Muscle layer of colon (tissue), 2 donors: ENCODE measurements at regions not wholly inside any gene's neighbourhood (a gene's known extent, or its start where the extent isn't known, plus 50 kb on each side); places are given as distances from the start of the nearest gene placed in this dataset.

Source experiments
- H3K27ac ChIP-seq: one replicate; pipeline ENCODE4 v1.7.0; 2013; ENCODE audit warnings: low read depth, mild to moderate bottlenecking, low read length, moderate library complexity
- H3K27me3 ChIP-seq, 2 donors: one replicate each; pipeline ENCODE4 v1.7.0; 2013; ENCODE audit warnings: low read length in 2 of 2, mild to moderate bottlenecking in 2 of 2; ENCODE audit not compliant: insufficient read depth in 2 of 2, control insufficient read depth in 1 of 2
- H3K36me3 ChIP-seq: one replicate; pipeline ENCODE4 v1.7.0; 2013; ENCODE audit warnings: mild to moderate bottlenecking, low read length; ENCODE audit not compliant: insufficient read depth
- H3K4me1 ChIP-seq: one replicate; pipeline ENCODE4 v1.7.0; 2013; ENCODE audit warnings: mild to moderate bottlenecking, low read length; ENCODE audit not compliant: insufficient read depth
- H3K4me3 ChIP-seq, 2 donors: one replicate each; pipeline ENCODE4 v1.7.0; 2013; ENCODE audit warnings: low read length in 2 of 2, low read depth in 1 of 2, mild to moderate bottlenecking in 1 of 2, moderate library complexity in 1 of 2
- H3K9ac ChIP-seq: one replicate; pipeline ENCODE4 v1.7.0; 2013; ENCODE audit warnings: low read length
- H3K9me3 ChIP-seq: one replicate; pipeline ENCODE4 v1.7.0; 2013; ENCODE audit warnings: mild to moderate bottlenecking, low read length
- donor health status: abdominal sarcoma.
- donor health status: Adenocarcinoma of cecum.

DNA sequence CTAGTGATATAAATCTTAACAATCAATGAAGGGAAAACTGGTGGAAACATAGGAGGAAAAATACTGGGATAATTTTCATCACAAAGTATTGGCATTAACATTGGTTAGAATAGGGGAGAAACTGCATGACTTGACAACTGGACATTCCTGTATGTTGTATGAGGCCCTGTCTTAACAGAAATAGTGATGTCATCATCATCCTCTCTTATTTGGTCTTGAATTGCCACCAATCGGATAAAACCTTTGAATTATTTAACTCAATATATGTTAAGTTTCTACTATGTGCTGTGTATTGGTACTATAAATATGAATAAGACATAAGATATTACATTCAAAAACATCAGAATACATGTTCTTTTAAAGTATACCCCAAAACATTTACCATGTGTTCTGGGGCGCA, 130.1 kb upstream of the CCDC54 start:
- Histone ChIP-seq H3K9ac (no peak overlapping the region), H3K4me1 (peaks cover 9% of the 10 kb centered on the region), H3K4me3 (no peak overlapping the region), H3K9me3 (no peaks in the 10 kb centered on the region), H3K27ac (no peak overlapping the region), H3K36me3 (peaks cover 30% of the 10 kb centered on the region), H3K27me3 (no peaks in the 10 kb centered on the region)

DNA sequence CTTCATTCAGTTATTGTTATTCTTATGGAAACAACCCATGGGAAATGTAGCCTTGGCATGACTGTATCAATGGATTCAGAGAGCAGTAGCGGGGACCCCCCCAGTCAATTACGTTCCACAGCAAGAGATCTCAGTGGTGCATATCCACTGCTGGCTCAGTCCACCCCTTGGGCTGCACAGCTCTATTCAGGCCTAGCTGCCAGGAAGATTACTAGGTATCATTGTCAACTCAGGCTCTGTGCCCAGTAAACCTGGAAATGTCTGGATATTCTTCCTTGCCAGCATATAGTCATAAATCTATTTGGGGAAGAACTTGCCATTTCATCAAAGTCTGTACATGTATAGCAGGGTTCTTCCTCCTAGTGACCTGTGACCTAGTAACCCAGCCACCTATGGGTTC, 128.1 kb upstream of the CCDC54 start:
- H3K27me3 ChIP-seq: no peaks in the 10 kb centered on the region
- H3K4me1 ChIP-seq: no peaks in the 10 kb centered on the region
- peaks cover 30% of the 10 kb centered on the region for H3K36me3 ChIP-seq
- H3K9ac ChIP-seq: no peak overlapping the region
- no peaks in the 10 kb centered on the region for H3K9me3 ChIP-seq
- H3K27ac ChIP-seq: no peak overlapping the region
- H3K4me3 ChIP-seq: no peak overlapping the region

DNA sequence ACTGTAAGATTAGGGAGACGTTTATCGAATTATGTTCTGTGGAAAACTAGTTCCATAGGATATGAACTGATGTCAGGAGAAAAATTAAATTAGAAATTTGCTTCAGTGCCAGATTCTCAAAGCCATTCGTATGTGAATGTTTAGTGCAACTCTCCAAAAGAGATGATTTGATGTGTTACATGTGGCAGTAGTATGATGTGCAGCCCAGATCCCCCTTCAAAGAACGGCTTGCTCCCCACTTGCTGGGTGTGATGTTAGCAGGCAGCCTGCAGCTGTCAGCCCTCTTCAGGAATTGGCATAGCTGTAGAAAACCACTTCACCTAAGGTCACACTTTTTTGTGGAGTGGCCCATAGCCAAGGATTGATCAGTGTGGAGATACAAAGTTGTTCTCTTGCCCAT, 127.0 kb upstream of the CCDC54 start:
- H3K4me1 ChIP-seq: no peaks in the 10 kb centered on the region

DNA sequence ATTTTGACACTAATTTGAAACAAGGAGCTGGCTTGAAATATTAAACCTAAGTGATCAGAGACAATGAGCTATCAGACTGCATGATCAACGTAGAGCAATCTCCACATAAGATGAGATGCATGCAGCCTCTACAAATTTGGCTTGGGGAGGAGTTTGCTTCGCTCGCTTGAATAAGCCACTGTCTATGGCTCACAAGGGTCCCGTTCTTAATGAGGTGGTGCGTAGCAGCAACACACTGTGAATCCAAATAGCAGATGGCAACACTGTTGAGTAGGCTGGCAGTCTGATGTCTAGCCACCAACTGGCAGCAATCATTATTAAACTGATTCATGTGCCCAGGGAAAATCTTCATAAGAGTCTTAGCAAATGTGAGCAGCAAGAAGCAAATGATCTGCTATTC, 125.4 kb upstream of the CCDC54 start:
- no peaks in the 10 kb centered on the region for H3K9me3 ChIP-seq
- H3K27me3 ChIP-seq: no peaks in the 10 kb centered on the region
- no peak overlapping the region for H3K9ac ChIP-seq
- no peak overlapping the region for H3K27ac ChIP-seq
- peaks cover 19% of the 10 kb centered on the region for H3K36me3 ChIP-seq
- H3K4me3 ChIP-seq: no peak overlapping the region
- H3K4me1 ChIP-seq: no peaks in the 10 kb centered on the region

More for the DNA sequence above, 127.0 kb upstream of the CCDC54 start:
- no peak overlapping the region for H3K9ac ChIP-seq
- no peak overlapping the region for H3K4me3 ChIP-seq
- H3K27ac ChIP-seq: no peak overlapping the region
- H3K9me3 ChIP-seq: no peaks in the 10 kb centered on the region
- H3K27me3 ChIP-seq: no peaks in the 10 kb centered on the region
- peaks cover 30% of the 10 kb centered on the region for H3K36me3 ChIP-seq

DNA sequence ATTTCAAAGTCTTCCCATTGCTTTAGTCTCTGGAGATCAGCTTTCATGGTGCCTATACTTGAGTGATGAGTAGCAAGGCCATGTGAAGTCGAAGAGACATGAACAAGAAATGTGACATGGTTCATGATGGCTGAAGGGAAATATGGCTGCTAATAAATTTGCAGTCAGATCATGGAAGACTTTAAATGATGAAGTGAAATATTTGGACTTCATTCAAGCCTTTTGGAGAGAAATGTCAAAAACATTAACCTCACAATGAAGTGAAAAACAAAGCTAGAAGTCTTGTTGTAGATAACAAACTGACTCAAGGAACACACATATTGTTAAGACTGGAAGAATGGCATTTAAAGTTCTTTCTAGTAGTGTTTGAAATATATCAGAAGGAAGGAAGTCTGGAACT, 120.3 kb upstream of the CCDC54 start:
- no peaks in the 10 kb centered on the region for H3K27me3 ChIP-seq

DNA sequence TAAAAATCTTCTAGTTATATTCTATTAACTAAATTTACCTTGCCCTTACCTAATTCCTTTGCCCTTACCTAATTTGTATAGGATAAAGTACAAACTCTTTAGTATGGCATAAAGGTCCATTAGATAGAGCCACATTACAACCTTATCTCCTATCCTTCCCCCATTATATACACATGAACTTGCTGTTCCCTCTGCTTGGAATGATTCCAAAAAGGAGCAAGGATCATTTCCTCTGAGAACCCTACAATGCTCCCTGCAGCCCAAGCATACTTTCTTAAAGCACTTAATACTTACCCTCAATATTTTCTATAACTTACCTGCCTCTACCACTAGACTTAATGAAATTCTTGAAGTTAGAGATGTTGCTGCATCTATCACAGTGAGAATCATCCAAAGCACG, 118.9 kb upstream of the CCDC54 start:
- no peak overlapping the region for H3K4me3 ChIP-seq
- no peaks in the 10 kb centered on the region for H3K27me3 ChIP-seq
- no peaks in the 10 kb centered on the region for H3K36me3 ChIP-seq
- H3K27ac ChIP-seq: no peak overlapping the region
- no peaks in the 10 kb centered on the region for H3K4me1 ChIP-seq
- H3K9me3 ChIP-seq: no peaks in the 10 kb centered on the region
- H3K9ac ChIP-seq: no peak overlapping the region

More for the DNA sequence above, 120.3 kb upstream of the CCDC54 start:
- Histone ChIP-seq H3K4me1 (no peaks in the 10 kb centered on the region), H3K9ac (no peak overlapping the region), H3K4me3 (no peak overlapping the region), H3K36me3 (no peaks in the 10 kb centered on the region), H3K9me3 (no peaks in the 10 kb centered on the region), H3K27ac (no peak overlapping the region)

DNA sequence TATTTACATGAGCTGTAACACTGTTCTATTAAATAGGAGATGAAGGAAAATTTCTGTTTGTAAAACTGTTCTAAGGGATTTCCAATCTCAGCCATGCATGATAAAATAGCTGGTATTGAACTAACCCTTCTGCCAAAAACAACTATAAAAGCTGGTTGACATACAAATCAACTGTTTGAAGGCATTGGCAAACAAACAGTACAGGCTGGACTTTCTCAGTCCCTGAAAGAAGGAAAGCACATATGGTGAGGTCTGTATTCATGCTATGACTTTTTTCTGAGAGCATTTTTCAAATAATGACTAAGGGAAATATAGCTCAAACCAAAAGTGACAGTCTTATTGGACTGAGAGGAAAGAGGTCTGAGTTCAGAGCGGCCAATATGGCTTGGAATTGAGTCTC, 117.0 kb upstream of the CCDC54 start:
- H3K4me3 ChIP-seq: no peak overlapping the region
- no peaks in the 10 kb centered on the region for H3K9me3 ChIP-seq
- H3K4me1 ChIP-seq: no peaks in the 10 kb centered on the region
- no peaks in the 10 kb centered on the region for H3K27me3 ChIP-seq
- no peaks in the 10 kb centered on the region for H3K36me3 ChIP-seq
- H3K9ac ChIP-seq: no peak overlapping the region
- H3K27ac ChIP-seq: no peak overlapping the region

DNA sequence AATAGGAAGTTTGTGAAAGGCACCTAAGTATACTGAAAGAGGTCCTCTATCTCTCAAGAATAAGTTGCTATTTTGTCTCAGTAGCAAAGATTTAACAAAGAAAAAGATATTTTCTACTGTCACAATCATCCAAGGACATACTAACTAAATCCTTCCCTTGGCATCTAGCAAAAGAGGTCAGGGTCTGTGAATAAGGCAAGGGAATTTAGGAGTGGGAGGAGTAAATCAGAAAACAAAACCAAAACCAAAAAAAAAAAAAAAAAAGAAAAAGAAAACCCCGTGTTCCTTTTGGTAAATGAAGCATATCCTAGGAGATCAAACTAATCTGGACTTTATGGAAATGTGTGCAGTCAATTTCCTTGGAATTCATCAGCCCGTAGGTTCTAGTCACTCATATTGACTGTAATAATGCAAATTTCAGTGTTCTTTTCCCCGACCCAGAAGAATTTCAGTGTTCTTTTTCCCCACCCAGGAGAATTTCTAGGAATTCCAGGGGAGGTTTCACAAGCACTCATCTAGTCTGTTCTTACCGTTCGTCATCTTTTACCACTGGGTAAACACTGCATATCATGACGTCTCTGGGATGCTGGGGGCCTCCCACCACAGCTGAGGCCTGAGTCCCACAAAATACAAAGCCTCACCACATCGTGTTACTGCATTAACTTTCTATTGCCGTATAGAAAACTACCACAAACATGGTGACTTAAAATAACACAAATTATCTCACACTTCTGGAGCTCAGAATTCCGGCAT, 113.8 kb upstream of the CCDC54 start:
- Histone ChIP-seq H3K36me3 (no peaks in the 10 kb centered on the region), H3K9me3 (no peaks in the 10 kb centered on the region), H3K4me1 (no peaks in the 10 kb centered on the region), H3K4me3 (no peak overlapping the region), H3K9ac (no peak overlapping the region), H3K27me3 (no peaks in the 10 kb centered on the region), H3K27ac (no peak overlapping the region)

DNA sequence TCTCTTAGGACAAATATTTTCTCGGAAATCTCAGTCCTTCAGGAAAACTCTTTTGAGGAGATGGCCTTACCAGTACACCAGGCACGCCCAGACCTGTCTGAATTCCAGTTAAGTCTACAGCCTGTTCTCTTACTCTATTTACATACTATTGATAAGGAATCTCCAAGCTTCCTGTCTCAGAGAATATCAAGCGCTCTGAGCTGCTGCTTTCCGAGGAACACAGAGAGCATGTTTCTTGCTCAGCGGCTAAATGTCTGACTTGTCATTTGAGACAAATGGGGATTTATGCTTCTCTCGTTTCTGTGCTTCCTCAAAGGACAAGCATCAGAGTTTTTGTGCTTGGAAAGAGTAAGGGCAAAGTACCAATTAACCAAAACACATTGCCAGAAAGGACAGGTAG, 112.4 kb upstream of the CCDC54 start:
- Histone ChIP-seq H3K27me3 (no peaks in the 10 kb centered on the region), H3K9ac (no peak overlapping the region), H3K27ac (no peak overlapping the region), H3K9me3 (no peaks in the 10 kb centered on the region), H3K4me3 (no peak overlapping the region), H3K4me1 (no peaks in the 10 kb centered on the region), H3K36me3 (no peaks in the 10 kb centered on the region)

DNA sequence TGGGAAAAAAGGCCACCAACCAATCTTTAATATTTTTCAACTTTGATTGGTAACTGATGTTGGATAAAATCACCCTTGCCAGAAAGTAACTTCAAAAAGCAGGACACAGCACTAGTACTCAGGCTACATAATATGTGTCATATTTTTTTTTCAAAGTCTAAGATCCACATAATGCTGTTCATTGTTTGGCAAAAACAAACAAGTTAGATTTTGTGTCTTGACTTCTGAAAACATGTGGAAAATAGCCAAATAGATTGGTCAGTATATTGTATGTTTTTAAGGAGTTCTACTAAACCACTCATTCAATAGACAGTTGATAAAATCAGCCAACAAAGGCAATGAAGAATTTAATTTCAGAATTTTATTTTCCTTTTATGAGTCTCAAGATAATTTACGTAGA, 111.7 kb upstream of the CCDC54 start:
- Histone ChIP-seq H3K27ac (no peak overlapping the region), H3K4me1 (no peaks in the 10 kb centered on the region), H3K27me3 (no peaks in the 10 kb centered on the region), H3K36me3 (no peaks in the 10 kb centered on the region), H3K9me3 (no peaks in the 10 kb centered on the region), H3K4me3 (no peak overlapping the region), H3K9ac (no peak overlapping the region)

DNA sequence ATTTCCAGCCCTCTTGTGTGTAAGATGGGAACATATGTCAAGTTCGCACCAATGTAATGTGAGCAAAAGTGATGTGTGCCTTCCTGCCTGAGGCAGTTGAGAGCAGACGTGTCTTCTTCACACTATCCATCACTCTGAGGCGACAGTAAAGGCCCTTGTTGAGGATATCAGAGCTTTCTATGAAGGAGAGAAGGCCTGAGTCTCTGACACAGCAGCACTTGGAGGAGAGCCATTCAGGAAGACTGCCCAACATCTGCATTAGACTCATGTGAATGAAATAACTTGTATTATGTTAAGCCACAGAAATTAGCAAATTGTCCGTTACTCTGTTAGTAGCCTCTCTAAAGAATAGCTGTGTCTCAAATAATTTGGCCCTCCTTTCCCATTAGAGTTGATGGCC, 108.8 kb upstream of the CCDC54 start:
- Histone ChIP-seq H3K27me3 (no peaks in the 10 kb centered on the region), H3K4me3 (no peak overlapping the region), H3K9me3 (no peaks in the 10 kb centered on the region), H3K36me3 (no peaks in the 10 kb centered on the region), H3K4me1 (no peaks in the 10 kb centered on the region), H3K9ac (no peak overlapping the region), H3K27ac (no peak overlapping the region)

DNA sequence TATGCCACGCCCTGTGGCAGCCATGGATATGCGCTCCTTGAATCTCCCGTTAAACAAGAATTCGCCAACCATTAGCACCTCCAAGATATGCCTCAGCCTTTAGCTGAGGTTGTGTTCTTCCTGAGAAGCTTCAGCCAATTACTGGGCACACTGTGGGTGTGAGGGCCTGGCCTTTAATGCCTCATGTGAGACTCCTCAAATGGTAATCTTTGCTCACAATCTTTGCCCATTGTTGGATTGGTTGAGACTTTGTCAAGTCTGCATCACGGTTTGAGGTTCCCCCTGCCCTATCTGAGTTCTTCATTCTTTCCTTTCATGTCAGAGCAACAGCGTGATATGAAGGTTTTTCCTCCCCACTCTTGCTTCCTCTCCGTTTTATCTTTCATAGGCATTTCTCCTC, 108.1 kb upstream of the CCDC54 start:
- Histone ChIP-seq H3K4me3 (no peak overlapping the region), H3K36me3 (no peaks in the 10 kb centered on the region), H3K27me3 (no peaks in the 10 kb centered on the region), H3K27ac (no peak overlapping the region), H3K4me1 (no peaks in the 10 kb centered on the region), H3K9me3 (no peaks in the 10 kb centered on the region), H3K9ac (no peak overlapping the region)
